ENCODE measurements at regions not wholly inside any gene's neighbourhood (a gene's known extent, or its start where the extent isn't known, plus 50 kb on each side); places are given as distances from the start of the nearest gene placed in this dataset.

DNA sequence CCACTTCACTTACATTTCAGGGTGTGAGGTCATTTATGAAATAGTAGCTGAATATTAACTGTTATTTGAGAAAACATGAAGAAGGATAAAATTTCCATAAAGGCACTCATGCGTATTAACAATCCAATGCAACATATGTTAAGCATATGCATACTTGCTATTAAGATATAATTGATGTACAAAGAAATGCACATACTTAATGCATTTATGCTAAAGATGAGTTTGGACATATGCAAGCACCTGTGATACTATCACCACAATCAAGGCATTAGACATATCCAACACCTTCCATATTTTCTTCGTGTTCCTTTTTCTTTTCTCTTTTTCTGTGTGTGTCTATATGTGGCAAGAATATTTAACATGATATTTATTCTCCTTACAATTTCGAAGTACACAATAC lies 464.8 kb upstream of the BRINP3 start:
- TF ChIP-seq, protein P1, sequence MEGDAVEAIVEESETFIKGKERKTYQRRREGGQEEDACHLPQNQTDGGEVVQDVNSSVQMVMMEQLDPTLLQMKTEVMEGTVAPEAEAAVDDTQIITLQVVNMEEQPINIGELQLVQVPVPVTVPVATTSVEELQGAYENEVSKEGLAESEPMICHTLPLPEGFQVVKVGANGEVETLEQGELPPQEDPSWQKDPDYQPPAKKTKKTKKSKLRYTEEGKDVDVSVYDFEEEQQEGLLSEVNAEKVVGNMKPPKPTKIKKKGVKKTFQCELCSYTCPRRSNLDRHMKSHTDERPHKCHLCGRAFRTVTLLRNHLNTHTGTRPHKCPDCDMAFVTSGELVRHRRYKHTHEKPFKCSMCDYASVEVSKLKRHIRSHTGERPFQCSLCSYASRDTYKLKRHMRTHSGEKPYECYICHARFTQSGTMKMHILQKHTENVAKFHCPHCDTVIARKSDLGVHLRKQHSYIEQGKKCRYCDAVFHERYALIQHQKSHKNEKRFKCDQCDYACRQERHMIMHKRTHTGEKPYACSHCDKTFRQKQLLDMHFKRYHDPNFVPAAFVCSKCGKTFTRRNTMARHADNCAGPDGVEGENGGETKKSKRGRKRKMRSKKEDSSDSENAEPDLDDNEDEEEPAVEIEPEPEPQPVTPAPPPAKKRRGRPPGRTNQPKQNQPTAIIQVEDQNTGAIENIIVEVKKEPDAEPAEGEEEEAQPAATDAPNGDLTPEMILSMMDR (IDR thresholded peaks at IDR 0.05), result no peak
- no peak for TF ChIP-seq ZFX (IDR thresholded peaks at IDR 0.05; ENCODE audit: borderline replicate concordance)

Data from 22Rv1 (cell line).